NCI-H1436 treated with DMSO at 0.1 percent for 48 hours (cell line): ENCODE measurements at regions not wholly inside any gene's neighbourhood (a gene's known extent, or its start where the extent isn't known, plus 50 kb on each side); places are given as distances from the start of the nearest gene placed in this dataset.
A peak's percentile ranks its signal among the peaks of the same experiment; 100 is the strongest.

ENCODE experiments used
- DNase-seq: peaks from one replicate; lab custom pipeline; 2025; lab: John Stamatoyannopoulos, UW

GRCh38 chr15:35725353-35725752 lies 179.4 kb upstream of the DPH6 start:
- no peak for DNase-seq

- DNase-seq: no peak
Observed at GRCh38 chr15:35727627-35728026, 181.7 kb upstream of the DPH6 start.

- DNase-seq: no peak
Observed at GRCh38 chr15:35728219-35728940, 182.4 kb upstream of the DPH6 start.

- no peak for DNase-seq
Observed at GRCh38 chr15:35736150-35736549, 190.2 kb upstream of the DPH6 start.

GRCh38 chr15:35737441-35737840 lies 191.5 kb upstream of the DPH6 start:
- DNase-seq: no peak

- no peak for DNase-seq
Observed at GRCh38 chr15:35738370-35738769, 192.4 kb upstream of the DPH6 start.

- no peak for DNase-seq
Observed at GRCh38 chr15:35740761-35741160, 194.8 kb upstream of the DPH6 start.

GRCh38 chr15:35741395-35741794 lies 195.4 kb upstream of the DPH6 start:
- no peak for DNase-seq

- no peak for DNase-seq
Observed at GRCh38 chr15:35741881-35742280, 195.9 kb upstream of the DPH6 start.

GRCh38 chr15:35743321-35743720 lies 197.4 kb upstream of the DPH6 start:
- no peak for DNase-seq

- no peak for DNase-seq
Observed at GRCh38 chr15:35746121-35746520, 200.2 kb upstream of the DPH6 start.

GRCh38 chr15:35748105-35748504 lies 202.1 kb upstream of the DPH6 start:
- DNase-seq: no peak

- no peak for DNase-seq
Observed at GRCh38 chr15:35750051-35750450, 204.1 kb upstream of the DPH6 start.

- peak; percentile 10 for DNase-seq
Observed at GRCh38 chr15:35751413-35752133, 205.6 kb upstream of the DPH6 start.

- no peak for DNase-seq
Observed at GRCh38 chr15:35752134-35752466, 206.1 kb upstream of the DPH6 start.

GRCh38 chr15:35753486-35753885 lies 207.5 kb upstream of the DPH6 start:
- no peak for DNase-seq

GRCh38 chr15:35755237-35755802 lies 209.4 kb upstream of the DPH6 start:
- no peak for DNase-seq

- DNase-seq: no peak
Observed at GRCh38 chr15:35756623-35757022, 210.7 kb upstream of the DPH6 start.

GRCh38 chr15:35757361-35757760 lies 211.4 kb upstream of the DPH6 start:
- DNase-seq: no peak

GRCh38 chr15:35757765-35758164 lies 211.8 kb upstream of the DPH6 start:
- DNase-seq: no peak

GRCh38 chr15:35764661-35765519 lies 218.9 kb upstream of the DPH6 start:
- DNase-seq: no peak

GRCh38 chr15:35768949-35769348 lies 223.0 kb upstream of the DPH6 start:
- no peak for DNase-seq

- no peak for DNase-seq
Observed at GRCh38 chr15:35769656-35770055, 223.7 kb upstream of the DPH6 start.
